ENCODE measurements at regions not wholly inside any gene's neighbourhood (a gene's known extent, or its start where the extent isn't known, plus 50 kb on each side); places are given as distances from the start of the nearest gene placed in this dataset.

- TF ChIP-seq TAF1 (IDR thresholded peaks at IDR 0.05; ENCODE audit: borderline replicate concordance, insufficient read depth, low read length), result no peak
These were observed 221.0 kb upstream of the PWP1 start for GRCh38 chr12:107464644-107465043.

DNA sequence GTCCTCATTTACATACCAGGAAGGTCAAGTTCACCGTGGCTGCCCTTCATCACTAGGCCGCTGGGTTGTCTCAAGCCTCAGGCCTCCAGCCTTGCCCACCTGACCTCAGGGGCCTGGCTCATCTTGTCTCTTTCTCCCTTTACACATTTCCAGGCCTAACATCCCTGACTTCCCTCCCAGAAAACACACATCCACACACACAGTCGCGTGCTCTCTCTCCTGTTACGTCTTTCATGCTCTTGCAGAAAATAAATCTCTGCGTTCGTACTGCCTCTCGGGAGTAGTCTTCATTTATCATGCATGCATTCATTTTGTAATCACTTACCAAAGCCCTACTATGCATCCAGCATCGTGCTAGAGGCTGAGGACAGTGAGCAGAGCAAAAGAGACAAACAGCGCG is 220.0 kb upstream of the PWP1 start:
- TF ChIP-seq REST (IDR thresholded peaks at IDR 0.05; ENCODE audit: insufficient read depth in 1 of 2, low read depth in 2 of 2, low read length in 2 of 2) (no peak), FOXP2 (optimal IDR thresholded peaks at IDR 0.05; ENCODE audit: borderline replicate concordance, extremely low read depth, extremely low read length, insufficient read depth) (no peak), TAF1 (IDR thresholded peaks at IDR 0.05; ENCODE audit: borderline replicate concordance, insufficient read depth, low read length) (no peak), POLR2AphosphoS5 (IDR thresholded peaks at IDR 0.05; ENCODE audit: low read depth, low read length) (no peak), SIN3A (IDR thresholded peaks at IDR 0.05; ENCODE audit: borderline replicate concordance, insufficient read depth, low read length) (no peak)

GRCh38 chr12:107467716-107468115 is 217.9 kb upstream of the PWP1 start:
- TF ChIP-seq FOXP2 (optimal IDR thresholded peaks at IDR 0.05; ENCODE audit: borderline replicate concordance, extremely low read depth, extremely low read length, insufficient read depth), result no peak
- no peak for TF ChIP-seq SIN3A (IDR thresholded peaks at IDR 0.05; ENCODE audit: borderline replicate concordance, insufficient read depth, low read length)
- no peak for TF ChIP-seq REST (IDR thresholded peaks at IDR 0.05; ENCODE audit: insufficient read depth in 1 of 2, low read depth in 2 of 2, low read length in 2 of 2)
- TF ChIP-seq POLR2AphosphoS5 (IDR thresholded peaks at IDR 0.05; ENCODE audit: low read depth, low read length), result no peak
- TF ChIP-seq TAF1 (IDR thresholded peaks at IDR 0.05; ENCODE audit: borderline replicate concordance, insufficient read depth, low read length), result no peak

- TF ChIP-seq TAF1 (IDR thresholded peaks at IDR 0.05; ENCODE audit: borderline replicate concordance, insufficient read depth, low read length) (no peak), FOXP2 (optimal IDR thresholded peaks at IDR 0.05; ENCODE audit: borderline replicate concordance, extremely low read depth, extremely low read length, insufficient read depth) (no peak), REST (IDR thresholded peaks at IDR 0.05; ENCODE audit: insufficient read depth in 1 of 2, low read depth in 2 of 2, low read length in 2 of 2) (no peak), SIN3A (IDR thresholded peaks at IDR 0.05; ENCODE audit: borderline replicate concordance, insufficient read depth, low read length) (no peak), POLR2AphosphoS5 (IDR thresholded peaks at IDR 0.05; ENCODE audit: low read depth, low read length) (no peak)
These were observed 217.4 kb upstream of the PWP1 start for GRCh38 chr12:107468182-107468581.

- TF ChIP-seq TAF1 (IDR thresholded peaks at IDR 0.05; ENCODE audit: borderline replicate concordance, insufficient read depth, low read length), result no peak
- TF ChIP-seq REST (IDR thresholded peaks at IDR 0.05; ENCODE audit: insufficient read depth in 1 of 2, low read depth in 2 of 2, low read length in 2 of 2), result no peak
- no peak for TF ChIP-seq FOXP2 (optimal IDR thresholded peaks at IDR 0.05; ENCODE audit: borderline replicate concordance, extremely low read depth, extremely low read length, insufficient read depth)
- TF ChIP-seq POLR2AphosphoS5 (IDR thresholded peaks at IDR 0.05; ENCODE audit: low read depth, low read length), result no peak
- TF ChIP-seq SIN3A (IDR thresholded peaks at IDR 0.05; ENCODE audit: borderline replicate concordance, insufficient read depth, low read length), result no peak
These were observed 216.6 kb upstream of the PWP1 start for GRCh38 chr12:107469011-107469410.
